ENCODE measurements at regions not wholly inside any gene's neighbourhood (a gene's known extent, or its start where the extent isn't known, plus 50 kb on each side); places are given as distances from the start of the nearest gene placed in this dataset.

- ChIA-PET POLR2A (no interaction called here), CTCF (no interaction called here)
- BruUV-seq (replicated peaks) = no TSS peak
- Mint-ChIP-seq H3K9me3 (ENCODE audit: unreplicated experiment) (no peaks in the 10 kb centered on the region), H3K36me3 (ENCODE audit: insufficient read depth, unreplicated experiment) (no peaks in the 10 kb centered on the region), H3K27me3 (ENCODE audit: insufficient read depth, unreplicated experiment) (no peaks in the 10 kb centered on the region), H3K4me1 (ENCODE audit: low read depth, unreplicated experiment) (no peaks in the 10 kb centered on the region), H3K4me3 (ENCODE audit: unreplicated experiment) (no peak overlapping the region), H3K27ac (ENCODE audit: unreplicated experiment) (no peak overlapping the region)
- H3K36me3 ChIP-seq (ENCODE audit: control insufficient read depth, insufficient read depth, low read length) = no peaks in the 10 kb centered on the region
- no peaks in the 10 kb centered on the region for H3K27me3 ChIP-seq (replicated peaks; ENCODE audit: control insufficient read depth, insufficient read depth, low read length)
- DNase-seq = no peak
- intact Hi-C loops (cut with micrococcal nuclease; ENCODE audit: unreplicated experiment) = no loop called here
- no peaks in the 10 kb centered on the region for H3K4me1 ChIP-seq
- no peaks in the 10 kb centered on the region for H3K9me3 ChIP-seq
- H3K4me3 ChIP-seq (ENCODE audit: low read depth, low read length) = no peak overlapping the region
- no peak for TF ChIP-seq CTCF (IDR thresholded peaks at IDR 0.05; ENCODE audit: insufficient read depth in 1 of 2, low read depth in 1 of 2, low read length in 1 of 2, severe bottlenecking in 1 of 2, unreplicated experiment in 1 of 2)
Measured at GRCh38 chr11:98710026-98710425, 310.7 kb upstream of the CNTN5 start.

GRCh38 chr11:98710986-98711385 lies 309.8 kb upstream of the CNTN5 start:
- ChIA-PET CTCF (no interaction called here), POLR2A (no interaction called here)
- no peak for DNase-seq
- Mint-ChIP-seq H3K27ac (ENCODE audit: unreplicated experiment) (no peak overlapping the region), H3K4me1 (ENCODE audit: low read depth, unreplicated experiment) (no peaks in the 10 kb centered on the region), H3K36me3 (ENCODE audit: insufficient read depth, unreplicated experiment) (no peaks in the 10 kb centered on the region), H3K4me3 (ENCODE audit: unreplicated experiment) (no peak overlapping the region), H3K9me3 (ENCODE audit: unreplicated experiment) (peaks cover under 1% of the 10 kb centered on the region), H3K27me3 (ENCODE audit: insufficient read depth, unreplicated experiment) (no peaks in the 10 kb centered on the region)
- H3K4me1 ChIP-seq = no peaks in the 10 kb centered on the region
- BruUV-seq (replicated peaks) = no TSS peak
- H3K4me3 ChIP-seq (ENCODE audit: low read depth, low read length) = no peak overlapping the region
- intact Hi-C loops (cut with micrococcal nuclease; ENCODE audit: unreplicated experiment) = loop anchor here (1.0 kb wide), 1 partner anchor 31 kb away; no protein-coding TSS in a partner anchor
- H3K27me3 ChIP-seq (replicated peaks; ENCODE audit: control insufficient read depth, insufficient read depth, low read length) = no peaks in the 10 kb centered on the region
- TF ChIP-seq CTCF (IDR thresholded peaks at IDR 0.05; ENCODE audit: insufficient read depth in 1 of 2, low read depth in 1 of 2, low read length in 1 of 2, severe bottlenecking in 1 of 2, unreplicated experiment in 1 of 2) = no peak
- no peaks in the 10 kb centered on the region for H3K36me3 ChIP-seq (ENCODE audit: control insufficient read depth, insufficient read depth, low read length)
- no peaks in the 10 kb centered on the region for H3K9me3 ChIP-seq

GRCh38 chr11:98720951-98721350 lies 299.8 kb upstream of the CNTN5 start:
- H3K27ac Mint-ChIP-seq (ENCODE audit: unreplicated experiment) = no peak overlapping the region
- no peak for TF ChIP-seq CTCF (IDR thresholded peaks at IDR 0.05; ENCODE audit: insufficient read depth in 1 of 2, low read depth in 1 of 2, low read length in 1 of 2, severe bottlenecking in 1 of 2, unreplicated experiment in 1 of 2)
- Histone ChIP-seq H3K36me3 (ENCODE audit: control insufficient read depth, insufficient read depth, low read length) (no peaks in the 10 kb centered on the region), H3K4me3 (ENCODE audit: low read depth, low read length) (no peak overlapping the region), H3K4me1 (peaks cover 8% of the 10 kb centered on the region; the same call in 1 of the 2 replicates), H3K27me3 (replicated peaks; ENCODE audit: control insufficient read depth, insufficient read depth, low read length) (no peaks in the 10 kb centered on the region), H3K9me3 (0 out of 2 replicates have a peak, but pooled peaks cover 6% of the 10 kb centered on the region)
- intact Hi-C loops (cut with micrococcal nuclease; ENCODE audit: unreplicated experiment) = no loop called here
- ChIA-PET POLR2A (no interaction called here), CTCF (no interaction called here)
- no TSS peak for BruUV-seq (replicated peaks)
- H3K9me3 Mint-ChIP-seq (ENCODE audit: unreplicated experiment) = peaks cover 16% of the 10 kb centered on the region
- H3K4me3 Mint-ChIP-seq (ENCODE audit: unreplicated experiment) = no peak overlapping the region
- H3K4me1 Mint-ChIP-seq (ENCODE audit: low read depth, unreplicated experiment) = no peaks in the 10 kb centered on the region
- no peaks in the 10 kb centered on the region for H3K36me3 Mint-ChIP-seq (ENCODE audit: insufficient read depth, unreplicated experiment)
- DNase-seq = no peak
- peaks cover 5% of the 10 kb centered on the region for H3K27me3 Mint-ChIP-seq (ENCODE audit: insufficient read depth, unreplicated experiment)
